Trophoblast cell (in vitro differentiated cells and primary cell): ENCODE measurements at regions not wholly inside any gene's neighbourhood (a gene's known extent, or its start where the extent isn't known, plus 50 kb on each side); places are given as distances from the start of the nearest gene placed in this dataset.
A peak's percentile ranks its signal among the peaks of the same experiment; 100 is the strongest.

Source experiments
- DNase-seq, 2 donors: peaks; one replicate each; pipeline ENCODE4 v3.0.0-alpha.2; 2016
- H2AFZ ChIP-seq: 2 replicates; pipeline ENCODE4 v1.6.1; 2013; ENCODE audit warnings: low read length, moderate library complexity, mild to moderate bottlenecking; ENCODE audit not compliant: insufficient read depth, poor library complexity
- H2AK5ac ChIP-seq: 2 replicates; pipeline ENCODE4 v1.6.1; 2013; ENCODE audit warnings: mild to moderate bottlenecking, low read length
- H2BK120ac ChIP-seq: 2 replicates; pipeline ENCODE4 v1.6.1; 2013; ENCODE audit warnings: low read length, mild to moderate bottlenecking, moderate library complexity; ENCODE audit not compliant: insufficient read depth, poor library complexity
- H2BK12ac ChIP-seq: 2 replicates; pipeline ENCODE4 v1.6.1; 2013; ENCODE audit warnings: mild to moderate bottlenecking, low read length, moderate library complexity
- H2BK5ac ChIP-seq: 2 replicates; pipeline ENCODE4 v1.6.1; 2013; ENCODE audit warnings: low read length, low read depth, moderate library complexity, mild to moderate bottlenecking; ENCODE audit not compliant: poor library complexity
- H3K14ac ChIP-seq: 2 replicates; pipeline ENCODE4 v1.6.1; 2013; ENCODE audit warnings: mild to moderate bottlenecking, low read length
- H3K18ac ChIP-seq: 2 replicates; pipeline ENCODE4 v1.6.1; 2013; ENCODE audit warnings: mild to moderate bottlenecking, low read length
- H3K23ac ChIP-seq: 2 replicates; pipeline ENCODE4 v1.6.1; 2013; ENCODE audit warnings: low read length
- H3K27ac ChIP-seq: 2 replicates; pipeline ENCODE4 v1.5.1; 2013; ENCODE audit warnings: low read depth, mild to moderate bottlenecking, inconsistent platforms, low read length, moderate library complexity
- H3K27me3 ChIP-seq: 2 replicates; pipeline ENCODE4 v1.6.1; 2013; ENCODE audit warnings: inconsistent platforms, mild to moderate bottlenecking, low read length, moderate library complexity; ENCODE audit not compliant: insufficient read depth
- H3K36me3 ChIP-seq, 2 experiments: 1 replicate in 1 of 2; 2 replicates in 1 of 2; pipeline ENCODE4 v1.6.1; 2013; ENCODE audit warnings: low read length in 2 of 2, mild to moderate bottlenecking in 2 of 2, moderate library complexity in 1 of 2; ENCODE audit not compliant: insufficient read depth in 2 of 2, control insufficient read depth in 1 of 2
- H3K4ac ChIP-seq: 2 replicates; pipeline ENCODE4 v1.6.1; 2013; ENCODE audit warnings: low read depth, mild to moderate bottlenecking, low read length, moderate library complexity
- H3K4me1 ChIP-seq, 2 experiments: 1 replicate in 1 of 2; 2 replicates in 1 of 2; pipeline ENCODE4 v1.6.1; 2013; ENCODE audit warnings: low read length in 2 of 2, mild to moderate bottlenecking in 2 of 2, moderate library complexity in 1 of 2; ENCODE audit not compliant: insufficient read depth in 2 of 2, control insufficient read depth in 1 of 2
- H3K4me2 ChIP-seq: 2 replicates; pipeline ENCODE4 v1.6.1; 2013; ENCODE audit warnings: inconsistent platforms, mild to moderate bottlenecking, low read length, moderate library complexity
- H3K4me3 ChIP-seq: 2 replicates; pipeline ENCODE4 v1.5.1; 2013; ENCODE audit warnings: mild to moderate bottlenecking, low read depth, low read length, inconsistent platforms
- H3K79me1 ChIP-seq: one replicate; pipeline ENCODE4 v1.6.1; 2013; ENCODE audit warnings: low read length
- H3K79me2 ChIP-seq: 2 replicates; pipeline ENCODE4 v1.6.1; 2013; ENCODE audit warnings: low read length, mild to moderate bottlenecking; ENCODE audit not compliant: control insufficient read depth, insufficient read depth, poor library complexity
- H3K9ac ChIP-seq: 2 replicates; pipeline ENCODE4 v1.6.1; 2013; ENCODE audit warnings: mild to moderate bottlenecking, low read length
- H3K9me3 ChIP-seq: 2 replicates; pipeline ENCODE4 v1.6.1; 2013; ENCODE audit warnings: low read depth, mild to moderate bottlenecking, control low read depth, inconsistent platforms, low read length; ENCODE audit not compliant: insufficient read depth
- H4K12ac ChIP-seq: 2 replicates; pipeline ENCODE4 v1.6.1; 2013; ENCODE audit warnings: low read depth, mild to moderate bottlenecking, low read length, moderate library complexity
- H4K8ac ChIP-seq: 2 replicates; pipeline ENCODE4 v1.6.1; 2013; ENCODE audit warnings: low read depth, mild to moderate bottlenecking, low read length, moderate library complexity
- H4K91ac ChIP-seq: one replicate; pipeline ENCODE4 v1.6.1; 2013; ENCODE audit warnings: low read depth, mild to moderate bottlenecking, low read length, moderate library complexity
- WGBS: extraction: QIAGEN DNeasy Blood & Tissue Kit; methylation state at CpG from one replicate; pipeline ENCODE4 v1.1.7; 2013; ENCODE audit warnings: missing lambda C conversion rate; ENCODE audit not compliant: insufficient read length, insufficient coverage; ENCODE audit errors: extremely low coverage; 5-methylcytosine and 5-hydroxymethylcytosine counted together

DNA sequence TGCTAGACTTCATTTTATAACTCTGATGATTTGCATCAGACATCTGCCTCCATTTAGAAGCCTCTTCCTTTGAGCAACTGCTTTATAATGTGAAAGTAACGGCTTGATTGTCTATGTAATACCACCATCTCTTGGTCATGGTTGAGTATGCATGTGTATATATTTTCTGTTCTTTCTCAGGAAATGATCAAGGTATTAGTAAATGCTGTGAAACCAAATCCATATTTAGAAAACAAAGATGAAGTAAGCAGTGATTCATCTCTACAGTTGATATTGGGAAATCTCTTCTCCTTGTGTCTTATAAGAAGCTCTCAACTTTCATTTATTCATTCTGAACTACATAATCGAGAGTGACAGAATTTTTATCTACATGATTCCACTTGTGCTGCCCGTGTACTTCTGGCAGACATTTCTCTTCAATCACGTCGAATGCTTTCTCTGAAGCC lies 104.6 kb upstream of the ANO3 start:
- no peaks in the 10 kb centered on the region for H3K79me1 ChIP-seq
- no peak overlapping the region for H3K4ac ChIP-seq
- H3K9ac ChIP-seq, result no peak overlapping the region
- H2BK5ac ChIP-seq, result no peak overlapping the region
- no peak overlapping the region for H3K4me3 ChIP-seq
- H3K27ac ChIP-seq, result no peak overlapping the region
- no peak overlapping the region for H4K91ac ChIP-seq
- H3K27me3 ChIP-seq, result no peaks in the 10 kb centered on the region
- no peak overlapping the region for H3K18ac ChIP-seq
- no peaks in the 10 kb centered on the region for H3K36me3 ChIP-seq
- H3K14ac ChIP-seq, result no peak overlapping the region
- peaks cover 3% of the 10 kb centered on the region for H3K9me3 ChIP-seq
- H3K79me2 ChIP-seq, result no peaks in the 10 kb centered on the region
- H3K4me2 ChIP-seq, result no peak overlapping the region
- H3K4me1 ChIP-seq, result no peaks in the 10 kb centered on the region
- no CpG with 5 or more reads among the region's 5 CpGs for whole genome bisulfite sequencing
- no peak overlapping the region for H4K12ac ChIP-seq
- no peak overlapping the region for H2BK12ac ChIP-seq
- no peak overlapping the region for H4K8ac ChIP-seq
- no peak overlapping the region for H2AK5ac ChIP-seq
- no peak overlapping the region for H3K23ac ChIP-seq
- no peak overlapping the region for H2AFZ ChIP-seq
- H2BK120ac ChIP-seq, result no peak overlapping the region
- peak in 1 of 2 donors; percentile 72 for DNase-seq

DNA sequence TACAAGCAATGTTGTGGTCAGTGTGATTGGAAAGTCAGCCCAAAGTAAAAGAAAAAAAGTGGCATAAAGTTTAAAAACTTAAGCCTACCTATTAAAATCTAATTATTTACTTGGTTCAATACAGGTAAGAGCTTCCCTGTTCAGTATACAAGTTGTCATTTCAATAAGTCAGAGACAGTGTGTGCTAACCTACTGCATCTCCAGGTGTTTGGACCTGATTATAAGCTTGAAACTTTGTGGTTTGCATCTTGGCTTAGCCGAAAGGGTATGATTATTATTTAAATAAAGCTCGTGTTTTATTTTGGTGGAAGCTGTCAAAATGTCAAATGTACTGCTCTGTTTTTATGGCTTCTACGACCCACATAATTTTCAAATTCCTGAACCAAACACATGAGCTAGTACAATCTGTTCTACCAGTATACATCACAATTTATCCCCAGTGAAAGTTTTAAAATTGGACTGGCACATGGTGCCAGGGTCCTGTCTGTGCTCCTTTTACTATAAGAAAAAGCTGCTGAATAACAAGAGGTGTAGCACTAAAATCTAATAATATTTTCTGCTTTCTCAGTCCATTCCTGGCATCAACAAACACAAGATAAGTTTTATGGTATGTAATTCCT lies 103.9 kb upstream of the ANO3 start:
- Histone ChIP-seq H2AFZ (no peak overlapping the region), H3K79me2 (no peaks in the 10 kb centered on the region), H3K36me3 (no peaks in the 10 kb centered on the region), H3K18ac (no peak overlapping the region), H3K23ac (no peak overlapping the region), H3K9me3 (no peaks in the 10 kb centered on the region), H2AK5ac (no peak overlapping the region), H3K27me3 (no peaks in the 10 kb centered on the region), H3K4ac (no peak overlapping the region), H2BK120ac (no peak overlapping the region), H3K4me2 (no peak overlapping the region), H3K9ac (no peak overlapping the region), H3K27ac (no peak overlapping the region), H3K14ac (no peak overlapping the region), H2BK12ac (no peak overlapping the region), H2BK5ac (no peak overlapping the region), H4K91ac (no peak overlapping the region), H3K4me1 (no peaks in the 10 kb centered on the region), H4K12ac (no peak overlapping the region), H3K79me1 (no peaks in the 10 kb centered on the region), H4K8ac (no peak overlapping the region), H3K4me3 (no peak overlapping the region)
- no peak for DNase-seq
- WGBS, result no CpG with 5 or more reads among the region's 3 CpGs

- Histone ChIP-seq H3K79me1 (no peaks in the 10 kb centered on the region), H3K18ac (no peak overlapping the region), H2AFZ (no peak overlapping the region), H3K79me2 (no peaks in the 10 kb centered on the region), H4K91ac (no peak overlapping the region), H3K36me3 (no peaks in the 10 kb centered on the region), H3K27me3 (no peaks in the 10 kb centered on the region), H3K4ac (no peak overlapping the region), H3K4me3 (no peak overlapping the region), H2BK12ac (no peak overlapping the region), H3K9ac (no peak overlapping the region), H3K9me3 (no peaks in the 10 kb centered on the region), H2AK5ac (no peak overlapping the region), H3K23ac (no peak overlapping the region), H3K27ac (no peak overlapping the region), H3K4me2 (no peak overlapping the region), H3K4me1 (no peaks in the 10 kb centered on the region), H2BK5ac (no peak overlapping the region), H2BK120ac (no peak overlapping the region), H3K14ac (no peak overlapping the region), H4K8ac (no peak overlapping the region), H4K12ac (no peak overlapping the region)
- no CpG with 5 or more reads among the region's 2 CpGs for WGBS
- DNase-seq, result no peak
These were observed 103.2 kb upstream of the ANO3 start for GRCh38 chr11:26228778-26229177.

DNA sequence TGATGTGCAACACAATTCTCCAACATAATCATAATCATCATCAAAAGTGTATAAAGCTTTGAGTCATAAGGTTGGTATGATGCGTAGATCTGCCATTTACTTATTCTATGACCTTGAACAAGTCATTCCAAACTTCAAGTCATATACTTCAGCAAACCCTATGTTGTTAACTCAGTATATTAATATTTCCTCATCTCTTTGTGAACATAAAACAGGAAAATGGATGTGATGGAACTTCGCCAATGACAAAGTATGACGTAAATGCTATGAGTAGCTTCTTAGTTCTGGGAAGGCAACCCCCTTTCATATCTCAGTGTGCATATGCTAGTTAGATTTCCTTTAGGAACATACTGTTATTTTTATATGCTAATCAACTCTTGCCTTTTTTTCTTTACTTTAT lies 102.7 kb upstream of the ANO3 start:
- Histone ChIP-seq H4K91ac (no peak overlapping the region), H2AFZ (no peak overlapping the region), H2BK12ac (no peak overlapping the region), H3K27me3 (no peaks in the 10 kb centered on the region), H3K9me3 (no peaks in the 10 kb centered on the region), H3K4ac (no peak overlapping the region), H3K4me3 (no peak overlapping the region), H3K14ac (no peak overlapping the region), H2AK5ac (no peak overlapping the region), H3K36me3 (no peaks in the 10 kb centered on the region), H2BK5ac (no peak overlapping the region), H4K8ac (no peak overlapping the region), H4K12ac (no peak overlapping the region), H3K18ac (no peak overlapping the region), H3K79me2 (no peaks in the 10 kb centered on the region), H3K27ac (no peak overlapping the region), H3K4me1 (no peaks in the 10 kb centered on the region), H3K9ac (no peak overlapping the region), H2BK120ac (no peak overlapping the region), H3K79me1 (no peaks in the 10 kb centered on the region), H3K4me2 (no peak overlapping the region), H3K23ac (no peak overlapping the region)
- no peak for DNase-seq
- no CpG with 5 or more reads among the region's 3 CpGs for WGBS
